HG03432 (cell line): ENCODE measurements at regions not wholly inside any gene's neighbourhood (a gene's known extent, or its start where the extent isn't known, plus 50 kb on each side); places are given as distances from the start of the nearest gene placed in this dataset.
"Not testable (repeated sequence)": the region's sequence is repeated elsewhere in the genome, so short reads cannot be mapped to it uniquely, and the experiment has no call there.

Experiments
- ATAC-seq: cut with Tn5 transposase; IDR thresholded peaks from one replicate; pipeline ENCODE4 v1.9.1; 2021; ENCODE audit warnings: mild to moderate bottlenecking, moderate library complexity; ENCODE audit not compliant: unreplicated experiment

DNA sequence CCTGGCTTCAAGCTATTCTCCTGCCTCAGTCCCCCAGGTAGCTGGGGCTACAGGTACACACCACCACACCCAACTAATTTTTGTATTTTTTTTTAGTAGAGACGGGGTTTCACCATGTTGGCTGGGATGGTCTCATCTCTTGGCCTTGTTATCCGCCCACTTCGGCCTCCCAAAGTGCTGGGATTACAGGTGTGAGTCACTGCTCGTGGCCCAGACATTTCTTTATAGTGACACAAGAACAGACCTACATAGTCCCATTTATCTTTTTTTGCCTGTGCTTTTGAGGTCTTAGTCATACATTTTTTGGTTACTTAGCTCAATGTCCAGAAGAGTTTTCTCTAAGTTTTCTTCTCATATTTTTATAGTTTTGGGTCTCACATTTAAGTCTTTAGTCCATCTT lies 247.4 kb downstream of the SYT10 start:
- no peak for ATAC-seq

DNA sequence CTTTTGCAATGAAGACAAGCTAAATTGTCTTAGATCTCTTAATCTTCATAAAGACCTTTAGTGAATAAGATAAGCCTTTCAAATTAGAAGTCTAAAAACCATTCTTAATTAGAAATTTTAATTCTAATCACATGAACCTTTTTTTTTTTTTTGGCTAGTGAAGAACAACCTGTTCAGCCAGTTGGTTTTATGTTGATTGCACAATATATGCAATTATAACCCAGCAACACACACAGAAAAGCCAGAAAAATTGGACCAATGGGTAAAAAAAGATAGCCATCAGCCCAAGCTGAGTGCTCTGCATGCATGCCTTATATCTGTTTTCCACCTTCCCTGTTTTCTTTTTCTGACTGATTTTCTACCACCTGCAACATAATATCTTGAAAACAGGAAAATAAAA lies 252.2 kb downstream of the SYT10 start:
- ATAC-seq = no peak

DNA sequence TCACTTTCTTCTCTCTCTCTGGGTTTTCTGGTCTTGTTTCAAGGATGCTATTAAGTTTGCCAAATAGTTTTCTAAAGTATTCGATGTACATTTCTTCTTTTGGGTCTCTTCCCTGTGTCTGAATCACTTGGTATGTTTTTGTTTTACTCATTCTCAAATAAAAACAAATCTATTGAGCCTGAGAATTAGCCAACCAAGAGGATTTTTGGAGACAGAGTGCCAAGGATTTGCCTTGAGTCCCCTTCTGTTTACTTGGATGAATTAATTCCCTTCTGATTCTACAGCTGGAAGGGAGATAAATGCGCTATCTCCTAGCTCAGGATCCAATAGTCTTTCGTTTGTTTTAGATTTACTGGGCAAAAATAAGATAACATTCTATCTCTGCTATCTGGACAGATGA lies 255.5 kb downstream of the SYT10 start:
- no peak for ATAC-seq

DNA sequence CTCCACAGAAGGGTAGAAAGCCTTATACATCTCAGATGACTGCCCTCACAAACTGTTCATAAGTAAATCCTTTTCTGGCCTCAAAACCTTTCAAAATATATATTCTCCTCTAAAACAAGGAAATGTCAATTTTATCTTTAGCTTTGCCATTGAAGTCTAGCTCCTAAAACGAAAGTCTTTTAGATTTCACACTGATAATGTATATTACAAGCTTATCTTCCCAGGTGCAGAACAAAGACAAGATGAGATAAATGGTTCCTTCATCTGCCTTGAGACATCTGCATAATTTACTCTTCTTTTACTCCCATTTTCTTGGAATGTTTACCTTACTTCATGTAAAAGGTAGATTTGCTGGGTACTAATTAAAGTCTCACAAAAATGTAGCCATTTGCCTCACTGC lies 257.1 kb downstream of the SYT10 start:
- ATAC-seq = no peak

DNA sequence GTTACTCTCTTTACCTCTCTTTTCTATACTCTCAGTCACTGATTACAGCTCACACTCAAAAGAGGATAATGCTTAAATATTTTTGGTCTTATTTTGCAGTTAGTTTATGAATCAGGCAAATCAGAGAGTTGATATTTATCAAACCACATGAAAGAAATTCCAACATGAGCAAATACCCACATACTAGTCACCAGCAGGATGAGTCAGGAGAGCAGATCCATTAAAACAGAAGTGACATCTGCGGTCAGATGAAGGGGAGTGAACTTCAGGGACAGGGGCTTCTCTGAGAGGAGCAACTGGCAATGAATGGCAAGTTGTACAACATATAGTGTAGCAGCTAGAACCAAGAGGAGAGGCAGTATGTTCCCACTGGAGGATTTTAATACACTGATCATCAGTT lies 258.7 kb downstream of the SYT10 start:
- ATAC-seq = no peak

DNA sequence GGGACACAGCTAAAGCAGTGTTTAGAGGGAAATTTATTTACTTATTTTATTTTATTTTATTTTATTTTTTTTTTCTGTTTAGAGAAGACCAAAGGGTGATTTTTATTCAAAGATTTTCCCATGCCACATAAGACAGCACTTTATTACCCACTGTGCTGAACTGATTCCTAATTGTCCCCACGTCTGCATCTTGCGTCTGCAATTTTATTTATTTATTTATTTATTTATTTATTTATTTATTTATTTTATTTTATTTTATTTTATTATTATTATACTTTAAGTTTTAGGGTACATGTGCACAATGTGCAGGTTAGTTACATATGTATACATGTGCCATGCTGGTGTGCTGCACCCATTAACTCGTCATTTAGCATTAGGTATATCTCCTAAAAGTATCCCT lies 269.7 kb upstream of the PKP2 start:
- not testable (repeated sequence) for ATAC-seq

DNA sequence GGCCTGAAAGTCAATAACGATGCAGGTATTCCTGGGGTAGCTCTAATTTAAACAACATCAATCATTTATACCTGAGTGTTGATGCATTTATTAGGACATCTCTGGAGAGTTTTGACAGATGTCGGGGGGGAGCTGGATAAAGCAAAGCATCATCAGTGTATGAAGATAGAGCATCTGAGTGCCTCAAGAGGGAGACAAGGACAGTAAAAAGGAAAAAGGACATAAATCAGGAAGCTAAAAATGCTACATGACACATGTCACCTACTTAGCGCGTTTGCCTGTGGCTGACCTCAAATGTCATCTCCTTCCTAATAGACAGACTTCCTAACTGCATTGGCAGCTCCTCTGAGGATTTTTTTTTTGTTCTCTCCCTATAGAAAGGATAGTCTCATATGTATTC lies 259.5 kb upstream of the PKP2 start:
- ATAC-seq = no peak

DNA sequence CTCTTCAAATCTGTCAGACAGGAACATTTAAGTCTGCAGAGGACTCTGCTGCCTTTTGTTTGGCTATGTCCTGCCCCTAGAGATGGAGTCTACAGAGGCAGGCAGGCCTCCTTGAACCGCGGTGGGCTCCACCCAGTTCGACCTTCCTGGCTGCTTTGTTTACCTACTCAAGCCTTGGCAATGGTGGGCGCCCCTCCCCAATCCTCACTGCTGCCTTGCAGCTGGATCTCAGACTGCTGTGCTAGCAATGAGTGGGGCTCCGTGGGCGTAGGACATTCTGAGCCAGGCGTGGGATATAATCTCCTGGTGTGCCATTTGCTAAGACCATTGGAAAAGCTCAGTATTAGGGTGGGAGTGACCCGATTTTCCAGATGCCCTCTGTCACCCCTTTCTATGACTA lies 250.7 kb upstream of the PKP2 start:
- not testable (repeated sequence) for ATAC-seq

DNA sequence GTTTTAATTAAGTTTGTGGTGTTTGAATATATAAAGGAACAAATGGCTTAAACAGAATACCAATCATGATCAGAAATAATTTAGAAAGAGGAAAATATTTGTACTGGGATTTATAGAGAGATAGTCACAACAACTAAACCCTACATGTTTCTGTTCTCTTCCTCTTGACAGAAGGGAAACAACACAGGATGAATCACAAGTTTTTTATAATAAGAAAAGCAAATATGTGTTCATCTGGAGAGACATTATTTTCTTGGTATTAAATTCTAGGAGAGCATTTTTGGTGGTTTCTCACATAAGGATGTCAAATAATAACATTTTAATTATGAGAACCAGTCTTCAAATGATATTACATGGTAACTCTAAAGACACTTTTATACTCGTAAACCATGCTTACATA lies 232.9 kb upstream of the PKP2 start:
- ATAC-seq = no peak

DNA sequence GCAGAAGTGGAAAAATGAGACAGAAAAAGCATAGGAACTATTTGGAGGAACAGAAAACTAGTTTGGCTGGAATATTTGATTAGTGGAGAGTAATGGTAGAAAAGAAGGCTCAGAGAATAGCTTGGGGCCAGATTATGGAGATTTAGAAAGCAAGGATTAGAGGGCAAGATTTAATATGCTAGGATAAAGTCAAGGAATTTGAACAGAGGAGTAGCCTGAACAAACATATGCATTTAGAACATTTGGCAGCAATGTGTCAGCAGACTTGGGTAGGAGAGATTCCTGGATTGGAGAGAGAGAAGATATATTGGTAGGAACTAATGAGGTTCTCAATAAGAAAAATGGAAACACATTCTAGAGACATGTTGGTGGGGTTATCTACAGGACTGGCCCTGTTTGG lies 229.2 kb upstream of the PKP2 start:
- ATAC-seq = no peak

DNA sequence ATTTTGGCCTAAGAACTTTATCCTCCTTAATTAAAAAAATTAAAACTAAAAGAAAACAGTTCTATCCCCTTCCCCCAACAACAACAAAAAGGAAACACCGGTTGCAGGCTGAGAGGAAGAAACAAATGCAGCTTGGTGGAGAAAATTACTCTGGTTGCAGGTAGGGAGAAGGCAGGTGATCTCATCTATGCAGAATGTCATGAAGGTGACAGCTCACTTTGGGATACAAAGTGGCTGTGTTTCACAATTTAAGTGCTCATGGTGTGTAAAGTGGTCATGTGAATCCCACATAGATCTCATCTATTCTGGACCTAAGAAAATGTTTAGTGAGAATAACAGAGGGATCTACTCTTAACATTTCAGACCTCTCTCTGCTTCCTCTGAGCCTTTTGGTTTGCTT lies 219.7 kb upstream of the PKP2 start:
- no peak for ATAC-seq

DNA sequence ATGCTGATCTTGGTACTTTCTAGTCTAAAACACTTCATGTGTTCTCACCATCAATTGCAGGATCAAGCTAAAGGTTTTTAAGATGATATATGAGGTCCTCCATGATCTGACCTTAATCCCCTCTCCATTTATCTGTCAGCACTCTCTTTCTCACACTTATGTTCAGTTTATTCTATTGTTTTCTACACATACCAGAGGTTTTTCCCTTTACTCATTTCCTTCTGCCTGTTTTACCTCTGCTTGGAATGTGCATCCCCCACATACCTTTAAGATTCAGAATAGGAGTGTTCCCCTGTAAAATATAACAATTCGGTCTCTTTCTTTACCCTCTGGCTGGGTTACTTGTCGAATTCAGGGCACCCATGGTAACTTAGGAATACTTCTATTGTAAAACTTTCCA lies 219.1 kb upstream of the PKP2 start:
- no peak for ATAC-seq

DNA sequence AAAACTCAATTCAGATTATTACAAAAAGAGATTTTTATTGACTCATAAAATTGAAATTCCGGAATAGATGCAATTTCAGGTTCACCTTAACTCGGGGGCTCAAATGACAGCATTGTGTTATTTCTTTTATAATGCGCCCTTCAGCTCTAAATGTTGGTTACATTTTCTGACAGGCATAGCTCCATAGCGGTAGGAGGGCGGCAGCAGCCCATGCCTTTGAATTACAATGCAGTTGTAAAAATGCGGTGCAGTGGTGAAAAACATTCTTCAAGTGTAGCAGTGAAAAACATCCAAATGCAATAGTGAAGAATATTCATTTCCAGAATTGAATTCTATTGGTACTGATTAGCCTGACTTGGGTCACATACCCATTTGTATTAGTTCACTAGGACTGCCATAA lies 215.3 kb upstream of the PKP2 start:
- ATAC-seq = no peak

DNA sequence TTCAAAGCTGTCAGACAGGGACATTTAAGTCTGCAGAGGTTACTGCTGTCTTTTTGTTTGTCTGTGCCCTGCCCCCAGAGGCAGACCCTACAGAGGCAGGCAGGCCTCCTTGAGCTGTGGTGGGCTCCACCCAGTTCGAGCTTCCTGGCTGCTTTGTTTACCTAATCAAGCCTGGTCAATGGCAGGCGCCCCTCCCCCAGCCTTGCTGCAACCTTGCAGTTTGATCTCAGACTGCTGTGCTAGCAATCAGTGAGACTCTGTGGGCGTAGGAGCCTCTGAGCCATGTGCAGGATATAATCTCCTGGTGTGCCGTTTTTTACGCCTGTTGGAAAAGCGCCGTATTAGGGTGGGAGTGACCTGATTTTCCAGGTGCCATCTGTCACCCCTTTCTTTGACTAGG lies 211.2 kb upstream of the PKP2 start:
- not testable (repeated sequence) for ATAC-seq

DNA sequence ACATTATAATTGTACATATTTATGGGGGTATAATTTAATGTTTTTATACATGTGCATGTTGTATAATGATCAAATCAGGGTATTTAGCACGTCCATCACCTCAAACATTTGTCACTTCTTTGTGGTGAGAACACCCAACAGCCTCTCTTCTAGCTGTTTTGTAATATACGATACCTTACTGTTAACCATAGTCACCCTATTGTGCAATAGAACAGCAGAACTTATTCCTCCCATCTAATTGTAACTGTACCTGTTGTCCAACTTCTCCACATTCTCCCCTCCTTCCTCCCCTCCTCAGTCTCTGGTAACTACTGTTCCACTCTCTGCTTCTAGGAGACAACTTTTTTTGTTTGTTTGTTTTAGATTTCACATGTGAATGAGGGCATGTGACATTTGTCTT lies 197.0 kb upstream of the PKP2 start:
- no peak for ATAC-seq

DNA sequence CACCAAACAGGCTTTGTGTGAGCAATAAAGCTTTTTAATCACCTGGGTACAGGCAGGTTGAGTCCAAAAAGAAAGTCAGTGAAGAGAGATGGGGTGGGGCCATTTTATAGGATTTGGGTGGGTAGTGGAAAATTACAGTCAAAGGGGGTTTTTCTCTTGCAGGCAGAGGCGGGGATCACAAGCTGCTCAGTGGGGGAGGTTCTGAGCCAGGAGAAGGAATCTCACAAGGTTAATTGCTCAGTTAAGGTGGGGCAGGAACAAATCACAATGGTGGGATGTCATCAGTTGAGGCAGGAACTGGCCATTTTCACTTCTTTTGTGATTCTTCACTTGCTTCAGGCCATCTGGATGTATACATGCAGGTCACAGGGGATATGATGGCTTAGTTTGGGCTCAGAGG lies 191.3 kb upstream of the PKP2 start:
- ATAC-seq = not testable (repeated sequence)

DNA sequence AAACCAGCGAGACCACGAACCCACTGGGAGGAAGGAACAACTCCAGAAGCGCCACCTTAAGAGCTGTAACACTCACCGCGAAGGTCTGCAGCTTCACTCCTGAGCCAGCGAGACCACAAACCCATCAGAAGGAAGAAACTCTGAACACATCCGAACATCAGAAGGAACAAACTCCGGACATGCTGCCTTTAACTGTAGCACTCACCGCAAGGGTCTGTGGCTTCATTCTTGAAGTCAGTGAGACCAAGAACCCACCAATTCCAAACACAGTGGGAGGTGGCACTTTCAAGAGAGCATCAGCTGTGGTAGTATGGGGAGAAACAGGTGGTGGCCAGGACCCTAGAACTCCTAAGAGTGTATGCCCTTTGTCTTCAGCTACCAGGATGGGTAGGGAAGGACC lies 179.8 kb upstream of the PKP2 start:
- not testable (repeated sequence) for ATAC-seq

DNA sequence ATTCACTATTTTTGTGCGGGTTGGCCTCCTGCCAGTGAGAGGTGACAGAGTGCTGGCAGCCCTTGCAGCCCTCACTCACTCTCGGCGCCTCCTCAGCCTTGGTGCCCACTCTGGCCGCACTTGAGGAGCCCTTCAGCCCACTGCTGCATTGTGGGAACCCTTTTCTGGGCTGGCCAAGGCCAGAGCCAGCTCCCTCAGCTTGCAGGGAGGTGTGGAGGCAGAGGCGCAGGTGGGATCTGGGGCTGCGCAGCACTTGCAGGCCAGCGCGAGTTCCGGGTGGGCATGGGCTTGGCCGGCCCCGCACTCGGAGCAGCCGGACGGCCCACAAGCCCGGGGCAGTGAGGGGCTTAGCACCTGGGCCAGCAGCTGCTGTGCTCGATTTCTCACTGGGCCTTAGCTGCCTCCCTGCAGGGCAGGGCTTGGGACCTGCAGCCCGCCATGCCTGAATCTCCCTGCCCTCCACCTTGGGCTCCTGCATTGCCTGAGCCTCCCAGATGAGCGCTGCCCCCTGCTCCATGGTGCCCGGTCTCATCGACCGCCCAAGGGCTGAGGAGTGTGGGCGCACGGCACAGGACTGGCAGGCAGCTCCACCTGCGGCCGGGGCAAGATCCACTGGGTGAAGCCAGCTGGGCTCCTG lies 178.7 kb upstream of the PKP2 start:
- ATAC-seq = not testable (repeated sequence)

DNA sequence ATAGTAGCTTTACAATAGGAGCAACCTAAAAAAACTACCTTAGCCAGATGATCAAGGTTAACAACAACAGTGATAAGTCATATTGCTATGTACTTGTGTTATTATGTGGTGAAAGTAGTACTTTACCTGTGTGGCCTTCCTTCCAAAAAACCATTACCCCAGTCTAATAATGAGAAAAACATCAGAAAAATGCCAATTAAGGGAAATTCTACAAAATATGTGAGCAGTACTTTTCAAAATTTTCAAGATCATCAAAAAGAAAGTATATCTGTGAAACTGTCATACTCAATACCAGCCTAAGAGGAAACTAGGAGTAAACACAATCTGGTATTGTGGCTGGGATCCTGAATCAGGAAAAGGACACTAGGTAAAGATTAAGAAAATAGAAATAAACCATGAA lies 165.3 kb upstream of the PKP2 start:
- ATAC-seq = no peak

DNA sequence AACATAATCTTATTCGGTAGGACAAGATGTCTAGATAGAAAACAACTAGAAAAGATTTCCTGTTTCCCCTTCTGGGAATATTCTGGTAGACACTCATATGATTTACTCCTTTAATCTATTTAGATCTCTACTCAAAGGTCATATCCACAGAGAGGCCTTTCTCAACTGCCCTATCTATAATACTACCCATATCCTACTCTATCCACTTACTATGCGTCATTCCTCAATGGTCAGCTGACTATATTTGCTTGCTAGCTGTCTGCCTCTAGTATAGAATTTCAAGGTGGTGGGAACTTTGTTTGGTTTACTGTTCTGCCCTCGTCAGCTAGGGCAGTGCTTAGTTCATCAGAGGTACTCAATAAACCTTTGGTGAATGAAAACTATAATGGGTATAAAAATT lies 157.8 kb upstream of the PKP2 start:
- no peak for ATAC-seq

DNA sequence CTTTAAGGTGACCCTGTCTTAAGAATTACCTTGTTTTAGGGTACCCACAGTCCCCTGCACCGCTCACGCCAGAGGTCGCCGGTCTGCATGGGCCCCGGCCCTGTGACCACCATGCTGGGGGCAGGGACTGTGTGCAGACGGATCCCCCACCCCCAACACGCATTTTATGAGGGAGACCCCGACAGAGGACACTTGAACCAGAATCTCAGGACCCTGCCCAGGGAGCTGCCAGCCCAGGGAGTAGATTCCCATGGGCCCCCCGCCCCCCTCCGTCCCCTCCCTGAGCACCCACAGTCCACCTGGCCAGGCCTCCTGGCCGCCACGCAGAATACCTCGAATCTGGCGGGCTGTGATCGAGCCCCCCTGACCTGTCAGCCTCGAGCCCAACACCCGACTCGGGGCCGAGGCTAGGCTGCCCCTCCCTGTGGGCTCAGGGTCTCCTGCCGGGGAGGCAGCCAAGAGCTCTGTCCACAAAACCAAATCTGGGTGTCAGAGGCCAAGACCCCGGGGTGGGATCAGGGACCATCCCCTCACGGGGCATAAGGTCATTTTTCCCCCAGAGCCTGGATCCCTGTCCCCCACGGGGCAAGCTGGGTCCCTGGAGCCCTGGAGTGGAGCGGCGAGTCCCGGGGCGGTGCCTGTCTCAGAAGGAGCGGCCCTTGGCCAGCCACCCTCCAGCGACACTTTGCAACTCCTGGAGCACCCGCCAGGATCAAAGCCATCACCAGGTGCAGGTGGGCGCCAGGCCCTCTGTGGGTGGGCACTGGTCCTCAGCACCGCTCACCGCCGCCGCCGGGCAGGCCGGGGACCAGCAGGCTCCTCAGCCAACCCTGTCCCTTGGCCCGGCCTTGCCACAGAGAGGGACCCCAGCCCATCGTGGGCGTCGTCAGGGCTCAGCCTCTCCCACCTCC lies 155.8 kb upstream of the PKP2 start:
- ATAC-seq = no peak

DNA sequence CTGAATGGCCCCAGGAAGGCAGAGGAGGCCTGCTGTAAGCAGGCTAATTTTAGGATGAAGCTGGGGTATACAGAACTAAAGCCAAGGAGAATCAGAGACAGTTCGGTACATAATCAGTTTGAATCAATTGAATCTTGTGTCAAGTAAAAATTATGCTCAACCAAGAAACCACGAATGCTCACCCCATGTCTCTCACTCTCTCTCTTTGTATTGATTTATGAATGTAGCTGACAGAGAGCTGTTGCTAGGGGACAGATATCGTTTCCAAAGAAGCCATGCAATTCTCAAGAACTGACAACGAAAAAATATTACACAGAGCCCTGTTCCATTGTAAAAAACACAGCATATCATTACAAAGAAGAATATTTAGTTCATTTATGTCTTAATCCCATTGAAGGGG lies 151.1 kb upstream of the PKP2 start:
- no peak for ATAC-seq

DNA sequence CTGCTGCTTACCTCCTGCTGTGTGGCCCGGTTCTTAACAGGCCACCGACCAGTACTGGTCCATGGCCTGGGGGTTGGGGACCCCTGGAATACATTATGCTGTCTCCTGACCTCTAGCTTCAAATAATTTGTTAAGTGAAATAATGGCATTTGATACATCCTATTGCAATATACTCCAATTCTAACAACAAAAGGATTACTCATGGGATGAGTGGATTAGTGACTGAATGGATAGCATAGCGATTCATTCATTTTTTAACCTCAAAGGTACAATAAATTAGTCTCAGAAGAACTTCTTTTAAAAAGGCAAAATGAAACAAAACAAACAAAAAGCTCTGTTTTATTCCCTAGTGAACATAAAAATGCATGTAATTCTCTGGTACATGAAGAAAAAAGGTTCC lies 147.9 kb upstream of the PKP2 start:
- no peak for ATAC-seq
